H9 (cell line): ENCODE measurements at regions not wholly inside any gene's neighbourhood (a gene's known extent, or its start where the extent isn't known, plus 50 kb on each side); places are given as distances from the start of the nearest gene placed in this dataset.

Experiments used
- DNase-seq: peaks from one replicate; pipeline ENCODE4 v3.0.0-alpha.2; 2017
- H2AFZ ChIP-seq: one replicate; pipeline ENCODE4 v1.6.1; 2013; ENCODE audit warnings: mild to moderate bottlenecking, low read length, control low read depth, moderate library complexity
- H2AK5ac ChIP-seq: 2 replicates; pipeline ENCODE4 v1.6.1; 2013; ENCODE audit warnings: low read length, control low read depth, mixed read lengths; ENCODE audit not compliant: insufficient read length
- H2BK120ac ChIP-seq: one replicate; pipeline ENCODE4 v1.6.1; 2013; ENCODE audit warnings: low read depth, mild to moderate bottlenecking, low read length, control low read depth, inconsistent platforms; ENCODE audit not compliant: poor library complexity, severe bottlenecking
- H2BK12ac ChIP-seq: 2 replicates; pipeline ENCODE4 v1.6.1; 2013; ENCODE audit warnings: low read length, control low read depth, mixed read lengths, low read depth; ENCODE audit not compliant: insufficient read length
- H2BK15ac ChIP-seq: 2 replicates; pipeline ENCODE4 v1.6.1; 2013; ENCODE audit warnings: low read depth, low read length, control low read depth
- H2BK20ac ChIP-seq: one replicate; pipeline ENCODE4 v1.6.1; 2013; ENCODE audit warnings: low read depth, mild to moderate bottlenecking, low read length, control low read depth, inconsistent platforms; ENCODE audit not compliant: poor library complexity, severe bottlenecking
- H2BK5ac ChIP-seq: 2 replicates; pipeline ENCODE4 v1.6.1; 2013; ENCODE audit warnings: low read length, control low read depth, mixed read lengths; ENCODE audit not compliant: insufficient read length
- H3K14ac ChIP-seq: 2 replicates; pipeline ENCODE4 v1.6.1; 2013; ENCODE audit warnings: low read length, control low read depth; ENCODE audit not compliant: insufficient read depth
- H3K18ac ChIP-seq: 2 replicates; pipeline ENCODE4 v1.6.1; 2013; ENCODE audit warnings: low read depth, mild to moderate bottlenecking, mixed read lengths, low read length, control low read depth; ENCODE audit not compliant: insufficient read length
- H3K23ac ChIP-seq: 2 replicates; pipeline ENCODE4 v1.6.1; 2013; ENCODE audit warnings: low read length, control low read depth, mixed read lengths, low read depth; ENCODE audit not compliant: insufficient read length
- H3K23me2 ChIP-seq: 2 replicates; pipeline ENCODE4 v1.6.1; 2013; ENCODE audit warnings: low read depth, mild to moderate bottlenecking, mixed read lengths, low read length, control low read depth; ENCODE audit not compliant: insufficient read length, poor library complexity, severe bottlenecking
- H3K27ac ChIP-seq: 2 replicates; pipeline ENCODE4 v1.5.1; 2013; ENCODE audit warnings: low read length, control low read depth, mixed read lengths, low read depth; ENCODE audit not compliant: insufficient read length
- H3K27me3 ChIP-seq: 2 replicates; pipeline ENCODE4 v1.6.1; 2013; ENCODE audit warnings: low read length, control low read depth, inconsistent platforms; ENCODE audit not compliant: insufficient read depth
- H3K4ac ChIP-seq: 2 replicates; pipeline ENCODE4 v1.6.1; 2013; ENCODE audit warnings: low read depth, mild to moderate bottlenecking, control low read depth, inconsistent platforms, low read length, moderate library complexity
- H3K4me1 ChIP-seq: 2 replicates; pipeline ENCODE4 v1.6.1; 2013; ENCODE audit warnings: low read length, control low read depth, inconsistent platforms; ENCODE audit not compliant: insufficient read depth
- H3K4me2 ChIP-seq: 2 replicates; pipeline ENCODE4 v1.6.1; 2013; ENCODE audit warnings: low read length, control low read depth, mixed read lengths; ENCODE audit not compliant: insufficient read length, insufficient read depth
- H3K56ac ChIP-seq: 2 replicates; pipeline ENCODE4 v1.6.1; 2013; ENCODE audit warnings: low read depth, mild to moderate bottlenecking, mixed read lengths, low read length, control low read depth; ENCODE audit not compliant: insufficient read length
- H3K79me1 ChIP-seq: 2 replicates; pipeline ENCODE4 v1.6.1; 2013; ENCODE audit warnings: low read depth, mild to moderate bottlenecking, moderate library complexity, low read length, control low read depth, inconsistent platforms; ENCODE audit not compliant: insufficient read depth, poor library complexity, severe bottlenecking
- H3K79me2 ChIP-seq: 2 replicates; pipeline ENCODE4 v1.6.1; 2013; ENCODE audit warnings: low read length, control low read depth, inconsistent platforms; ENCODE audit not compliant: insufficient read depth
- H3K9ac ChIP-seq: 2 replicates; pipeline ENCODE4 v1.6.1; 2013; ENCODE audit warnings: low read length, control low read depth, mixed read lengths; ENCODE audit not compliant: insufficient read length; ENCODE audit errors: extremely low read depth
- H3K9me3 ChIP-seq: one replicate; pipeline ENCODE4 v1.6.1; 2013; ENCODE audit warnings: low read depth, low read length, inconsistent platforms; ENCODE audit not compliant: control insufficient read depth
- H3T11ph ChIP-seq: one replicate; pipeline ENCODE4 v1.6.1; 2013; ENCODE audit warnings: mild to moderate bottlenecking, low read length, control low read depth, inconsistent platforms
- H4K20me1 ChIP-seq: one replicate; pipeline ENCODE4 v1.6.1; 2013; ENCODE audit not compliant: control insufficient read depth, insufficient read length, insufficient read depth
- H4K5ac ChIP-seq: 2 replicates; pipeline ENCODE4 v1.6.1; 2013; ENCODE audit warnings: low read depth, mild to moderate bottlenecking, mixed read lengths, low read length, control low read depth; ENCODE audit not compliant: insufficient read length
- H4K8ac ChIP-seq: replicated peaks from 2 replicates; pipeline ENCODE4 v1.6.1; 2013; ENCODE audit warnings: low read length, control low read depth, mixed read lengths, low read depth; ENCODE audit not compliant: insufficient read length
- H4K91ac ChIP-seq: 2 replicates; pipeline ENCODE4 v1.6.1; 2013; ENCODE audit warnings: low read depth, mild to moderate bottlenecking, moderate library complexity, mixed read lengths, low read length, control low read depth; ENCODE audit not compliant: insufficient read length
- H3K27ac Mint-ChIP-seq, 3 experiments: 2 replicates in 2 of 3; 3 replicates in 1 of 3; pipeline ENCODE4 v1.8.0; 2020 to 2021; ENCODE audit warnings: mixed read lengths in 3 of 3, mild to moderate bottlenecking in 1 of 3, moderate library complexity in 1 of 3
- H3K27me3 Mint-ChIP-seq: 2 replicates; pipeline ENCODE4 v1.8.0; 2021; ENCODE audit warnings: low read depth, mild to moderate bottlenecking, moderate library complexity, mixed read lengths
- H3K36me3 Mint-ChIP-seq, 3 experiments: 2 replicates in 2 of 3; 3 replicates in 1 of 3; pipeline ENCODE4 v1.8.0; 2020 to 2021; ENCODE audit warnings: low read depth in 3 of 3, mixed read lengths in 3 of 3; ENCODE audit not compliant: insufficient read depth in 1 of 3
- H3K4me1 Mint-ChIP-seq, 2 experiments: 2 replicates each; pipeline ENCODE4 v1.8.0; 2020; ENCODE audit warnings: mixed read lengths in 2 of 2
- H3K4me3 Mint-ChIP-seq, 2 experiments: 2 replicates in 1 of 2; 3 replicates in 1 of 2; pipeline ENCODE4 v1.8.0; 2020 to 2021; ENCODE audit warnings: mild to moderate bottlenecking in 2 of 2, mixed read lengths in 2 of 2, moderate library complexity in 1 of 2
- H3K9me3 Mint-ChIP-seq, 2 experiments: 2 replicates in 1 of 2; 3 replicates in 1 of 2; pipeline ENCODE4 v1.8.0; 2020; ENCODE audit warnings: mild to moderate bottlenecking in 2 of 2, mixed read lengths in 2 of 2, moderate library complexity in 1 of 2
- WGBS: extraction: QIAGEN DNeasy Blood & Tissue Kit; methylation state at CpG from one replicate; pipeline ENCODE4 v1.1.7; 2013; ENCODE audit warnings: missing lambda C conversion rate, low lambda C conversion rate, mixed read lengths; ENCODE audit not compliant: insufficient read length; ENCODE audit errors: extremely low coverage; 5-methylcytosine and 5-hydroxymethylcytosine counted together
- TF ChIP-seq, protein P1 (sequence below): fragments of 200-600 bp; sonication (generic); conservative IDR thresholded peaks from 3 replicates; pipeline ENCODE4 v1.8.0; 2021; ENCODE audit warnings: antibody characterized with exemption, mild to moderate bottlenecking

DNA sequence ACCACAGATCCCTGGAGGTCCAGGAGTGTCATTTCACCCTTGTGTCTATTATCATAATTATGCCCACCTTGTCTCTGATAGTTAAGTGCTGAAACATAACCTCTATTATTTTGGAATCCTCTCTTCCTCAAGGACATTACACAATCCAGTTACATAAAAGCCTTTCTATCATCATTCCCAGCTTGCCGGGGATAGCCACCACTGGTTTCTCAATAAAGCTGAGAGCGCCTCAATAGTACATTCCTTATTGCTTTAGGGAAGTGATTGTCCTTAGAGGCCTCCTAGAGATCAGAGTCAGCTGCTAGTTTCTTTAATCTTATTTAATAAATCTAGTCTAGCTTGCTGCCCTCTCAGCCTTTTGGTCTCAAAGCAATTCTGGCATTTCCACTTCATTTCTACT is 490.0 kb upstream of the ATXN8OS start:
- Histone ChIP-seq H2BK120ac (no peak overlapping the region), H3K23ac (no peak overlapping the region), H2BK15ac (no peak overlapping the region), H4K20me1 (no peaks in the 10 kb centered on the region), H3K79me2 (no peaks in the 10 kb centered on the region), H2AFZ (no peak overlapping the region), H3K4ac (no peak overlapping the region), H3K27me3 (no peaks in the 10 kb centered on the region), H3K56ac (no peak overlapping the region), H3K27ac (no peak overlapping the region), H3K4me2 (no peak overlapping the region), H3K4me1 (no peaks in the 10 kb centered on the region; the same call in 1 of the 2 replicates), H2BK12ac (no peak overlapping the region), H3K9me3 (no peaks in the 10 kb centered on the region), H3T11ph (no peak overlapping the region), H4K91ac (no peak overlapping the region), H2AK5ac (no peak overlapping the region), H4K5ac (no peak overlapping the region), H3K23me2 (no peaks in the 10 kb centered on the region), H3K79me1 (no peaks in the 10 kb centered on the region), H3K14ac (no peak overlapping the region), H3K18ac (no peak overlapping the region), H4K8ac (no peak overlapping the region), H2BK20ac (no peak overlapping the region), H3K9ac (no peak overlapping the region), H2BK5ac (no peak overlapping the region)
- TF ChIP-seq, protein P1, sequence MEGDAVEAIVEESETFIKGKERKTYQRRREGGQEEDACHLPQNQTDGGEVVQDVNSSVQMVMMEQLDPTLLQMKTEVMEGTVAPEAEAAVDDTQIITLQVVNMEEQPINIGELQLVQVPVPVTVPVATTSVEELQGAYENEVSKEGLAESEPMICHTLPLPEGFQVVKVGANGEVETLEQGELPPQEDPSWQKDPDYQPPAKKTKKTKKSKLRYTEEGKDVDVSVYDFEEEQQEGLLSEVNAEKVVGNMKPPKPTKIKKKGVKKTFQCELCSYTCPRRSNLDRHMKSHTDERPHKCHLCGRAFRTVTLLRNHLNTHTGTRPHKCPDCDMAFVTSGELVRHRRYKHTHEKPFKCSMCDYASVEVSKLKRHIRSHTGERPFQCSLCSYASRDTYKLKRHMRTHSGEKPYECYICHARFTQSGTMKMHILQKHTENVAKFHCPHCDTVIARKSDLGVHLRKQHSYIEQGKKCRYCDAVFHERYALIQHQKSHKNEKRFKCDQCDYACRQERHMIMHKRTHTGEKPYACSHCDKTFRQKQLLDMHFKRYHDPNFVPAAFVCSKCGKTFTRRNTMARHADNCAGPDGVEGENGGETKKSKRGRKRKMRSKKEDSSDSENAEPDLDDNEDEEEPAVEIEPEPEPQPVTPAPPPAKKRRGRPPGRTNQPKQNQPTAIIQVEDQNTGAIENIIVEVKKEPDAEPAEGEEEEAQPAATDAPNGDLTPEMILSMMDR = no peak
- Mint-ChIP-seq H3K27ac (no peak overlapping the region), H3K4me1 (peaks cover 18 to 32% of the 10 kb centered on the region in 2 experiments), H3K36me3 (peaks cover 8 to 25% (median 9%) of the 10 kb centered on the region in 3 experiments), H3K27me3 (no peaks in the 10 kb centered on the region), H3K9me3 (peaks cover 7 to 12% of the 10 kb centered on the region in 2 experiments; a peak in 3 of 5 replicates), H3K4me3 (no peak overlapping the region)
- no peak for DNase-seq
- WGBS = no CpG with 5 or more reads among the region's 2 CpGs
